Natural killer cell (primary cell): ENCODE measurements at regions not wholly inside any gene's neighbourhood (a gene's known extent, or its start where the extent isn't known, plus 50 kb on each side); places are given as distances from the start of the nearest gene placed in this dataset.

ENCODE experiments used
- ATAC-seq, 3 donors: fragments of 150-1000 bp in 2 of 3; fragments of 200-7000 bp in 1 of 3; cut with Tn5 transposase; 1 replicate in 1 of 3; 2 replicates in 2 of 3; pipeline ENCODE4 v1.10.0; 2021; ENCODE audit warnings: mild to moderate bottlenecking in 2 of 3, moderate library complexity in 2 of 3
- DNase-seq, 2 donors: peaks; one replicate each; pipeline versions ENCODE4 v3.0.0 to v3.0.0-alpha.2; 2013 to 2021; ENCODE audit warnings: mixed read lengths in 1 of 2
- H3K27ac ChIP-seq: one replicate; pipeline ENCODE4 v1.5.1; 2013; ENCODE audit warnings: mild to moderate bottlenecking, low read length
- H3K27me3 ChIP-seq: one replicate; pipeline ENCODE4 v1.6.1; 2013; ENCODE audit warnings: low read length; ENCODE audit not compliant: control insufficient read depth, insufficient read depth
- H3K36me3 ChIP-seq: one replicate; pipeline ENCODE4 v1.6.1; 2013; ENCODE audit warnings: low read length; ENCODE audit not compliant: control insufficient read depth, insufficient read depth
- H3K4me1 ChIP-seq: one replicate; pipeline ENCODE4 v1.6.1; 2013; ENCODE audit warnings: low read length; ENCODE audit not compliant: control insufficient read depth, insufficient read depth
- H3K4me3 ChIP-seq: one replicate; pipeline ENCODE4 v1.5.1; 2013; ENCODE audit warnings: low read length
- H3K9me3 ChIP-seq: one replicate; pipeline ENCODE4 v1.6.1; 2013; ENCODE audit warnings: low read length; ENCODE audit not compliant: control insufficient read depth, insufficient read depth
- H3K27ac Mint-ChIP-seq, 2 donors: one replicate each; pipeline ENCODE4 v1.8.0; 2022; ENCODE audit warnings: mild to moderate bottlenecking in 2 of 2, mixed read lengths in 2 of 2, moderate library complexity in 1 of 2
- H3K27me3 Mint-ChIP-seq, 2 donors: one replicate each; pipeline ENCODE4 v1.8.0; 2022; ENCODE audit warnings: low read depth in 2 of 2, mixed read lengths in 2 of 2
- H3K36me3 Mint-ChIP-seq: one replicate; pipeline ENCODE4 v1.8.0; 2022; ENCODE audit warnings: mixed read lengths
- H3K4me1 Mint-ChIP-seq, 2 donors: one replicate each; pipeline ENCODE4 v1.8.0; 2022; ENCODE audit warnings: mixed read lengths in 2 of 2
- H3K4me3 Mint-ChIP-seq: one replicate; pipeline ENCODE4 v1.8.0; 2022; ENCODE audit warnings: mild to moderate bottlenecking, moderate library complexity, mixed read lengths
- H3K9me3 Mint-ChIP-seq, 2 donors: one replicate each; pipeline ENCODE4 v1.8.0; 2022; ENCODE audit warnings: mixed read lengths in 2 of 2
- CTCF ChIP-seq: fragments of 200-600 bp; IDR thresholded peaks from one replicate; pipeline ENCODE4 v1.8.0; 2022; ENCODE audit warnings: antibody characterized with exemption
- WGBS: methylation state at CpG from one replicate; pipeline ENCODE4 v1.1.7; 2013; ENCODE audit warnings: missing lambda C conversion rate; ENCODE audit not compliant: insufficient coverage; 5-methylcytosine and 5-hydroxymethylcytosine counted together
- intact Hi-C: fragments of 100-400 bp; cut with micrococcal nuclease; formaldehyde crosslinking; loops from one replicate; pipeline ENCODE4 v1.14.2; 2022

DNA sequence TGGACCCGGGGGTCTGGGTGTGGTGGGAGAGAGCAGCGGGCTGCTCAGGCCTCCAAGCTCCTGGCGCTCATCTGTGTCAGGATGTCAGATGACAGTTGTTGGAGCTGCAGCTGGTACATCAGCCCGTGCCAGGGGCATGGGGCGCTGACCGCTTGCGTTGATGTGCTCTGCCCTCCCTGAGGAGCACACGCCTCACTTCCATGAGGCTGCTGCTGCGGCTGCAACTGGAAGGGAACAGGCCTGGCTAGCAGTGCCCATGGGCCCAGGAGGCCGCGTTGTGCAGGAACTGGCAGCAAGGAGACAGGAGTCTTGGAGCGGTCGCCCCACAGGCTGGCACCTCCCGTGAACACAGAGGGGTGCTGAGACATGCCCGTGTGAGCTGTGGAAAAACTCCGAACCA is 361.3 kb upstream of the MKI67 start:
- no peaks in the 10 kb centered on the region for H3K4me1 ChIP-seq
- WGBS = 86% methylated on average over 16 of the region's 16 CpGs
- H3K9me3 Mint-ChIP-seq = no peaks in the 10 kb centered on the region
- H3K27me3 ChIP-seq = no peaks in the 10 kb centered on the region
- no peaks in the 10 kb centered on the region for H3K36me3 Mint-ChIP-seq
- no peaks in the 10 kb centered on the region for H3K9me3 ChIP-seq
- H3K4me1 Mint-ChIP-seq = no peaks in the 10 kb centered on the region
- no peak overlapping the region for H3K27ac ChIP-seq
- no peaks in the 10 kb centered on the region for H3K36me3 ChIP-seq
- peaks cover 0 to 3% of the 10 kb centered on the region in 2 donors for H3K27me3 Mint-ChIP-seq
- DNase-seq (no peak), ATAC-seq (no peak)
- H3K4me3 Mint-ChIP-seq = no peak overlapping the region
- H3K4me3 ChIP-seq = no peak overlapping the region
- no peak for TF ChIP-seq CTCF
- no peak overlapping the region for H3K27ac Mint-ChIP-seq
- intact Hi-C loops = no loop called here

DNA sequence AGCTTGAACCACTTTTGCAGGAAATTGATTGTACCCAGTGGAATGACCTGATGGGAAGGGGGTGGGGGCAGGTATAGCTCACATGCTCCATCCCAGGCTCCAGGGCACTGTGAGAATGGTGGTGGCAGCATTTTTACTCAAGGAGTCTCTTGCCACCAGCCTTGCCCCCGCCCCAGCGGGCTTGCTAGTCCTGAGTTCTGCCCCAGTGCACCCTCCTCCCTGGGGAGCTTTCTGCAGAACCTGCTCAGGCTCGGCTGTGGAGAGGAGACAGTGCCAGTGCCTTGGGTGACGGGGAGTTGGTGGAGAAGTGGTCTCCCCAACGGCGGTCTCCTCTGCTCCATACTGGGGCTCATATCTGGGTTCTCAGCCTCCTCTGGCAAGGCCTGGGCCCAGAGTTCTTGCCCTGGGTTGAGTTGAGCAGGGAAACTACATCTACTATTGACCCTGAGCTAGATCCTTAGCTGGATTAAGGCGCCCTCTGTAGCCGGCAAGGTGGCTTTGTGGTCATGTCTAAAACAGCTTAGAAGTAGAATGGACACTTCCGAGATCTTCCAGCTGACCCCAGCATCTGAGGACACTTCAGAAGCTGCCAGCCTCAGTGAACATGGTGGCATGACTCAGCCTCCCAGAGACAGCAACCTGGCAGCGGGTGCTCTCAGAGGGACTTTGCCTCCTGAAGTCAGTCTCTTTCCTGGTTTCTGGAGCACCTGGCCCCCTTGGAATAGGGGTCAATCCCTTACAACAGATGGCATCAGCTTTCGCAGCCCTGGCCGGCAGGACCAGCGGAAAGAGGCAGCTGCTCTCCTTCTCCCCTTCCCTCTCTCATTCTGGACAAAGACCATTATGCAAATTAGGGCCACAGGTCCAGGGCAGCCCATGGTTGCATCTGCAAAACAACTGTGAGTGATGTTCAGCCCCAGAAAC is 363.4 kb upstream of the MKI67 start:
- TF ChIP-seq CTCF = no peak
- Histone ChIP-seq H3K4me1 (no peaks in the 10 kb centered on the region), H3K27ac (no peak overlapping the region), H3K36me3 (no peaks in the 10 kb centered on the region), H3K4me3 (no peak overlapping the region), H3K27me3 (no peaks in the 10 kb centered on the region), H3K9me3 (no peaks in the 10 kb centered on the region)
- Mint-ChIP-seq H3K4me1 (no peaks in the 10 kb centered on the region), H3K27ac (no peak overlapping the region), H3K36me3 (no peaks in the 10 kb centered on the region), H3K4me3 (no peak overlapping the region), H3K9me3 (no peaks in the 10 kb centered on the region), H3K27me3 (peaks cover 0 to 3% of the 10 kb centered on the region in 2 donors)
- no peak for DNase-seq
- 89% methylated on average over 13 of the region's 13 CpGs for WGBS
- intact Hi-C loops = no loop called here
- ATAC-seq = no peak

DNA sequence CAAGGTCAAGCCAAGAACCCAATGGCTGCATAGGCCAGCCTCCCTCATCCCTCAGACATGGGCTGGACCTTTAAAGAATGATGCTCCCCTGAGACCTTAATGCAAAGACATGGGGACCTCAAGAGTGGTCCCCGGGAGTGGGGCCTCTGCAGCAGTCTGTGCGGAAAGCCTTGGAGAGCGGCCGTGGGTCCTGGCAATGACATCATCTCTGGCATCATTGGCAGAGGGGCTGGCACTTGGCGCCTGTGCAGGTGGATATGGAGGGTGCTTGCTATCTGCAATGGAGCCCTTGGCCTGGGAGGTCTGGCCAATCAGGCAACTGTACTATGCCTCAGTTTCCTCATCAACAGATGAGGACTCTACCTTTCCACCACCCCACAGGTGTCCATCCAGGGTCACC is 365.5 kb upstream of the MKI67 start:
- Mint-ChIP-seq H3K27ac (no peak overlapping the region), H3K36me3 (no peaks in the 10 kb centered on the region), H3K4me1 (no peaks in the 10 kb centered on the region), H3K9me3 (no peaks in the 10 kb centered on the region), H3K27me3 (no peaks in the 10 kb centered on the region), H3K4me3 (no peak overlapping the region)
- no peaks in the 10 kb centered on the region for H3K36me3 ChIP-seq
- no peaks in the 10 kb centered on the region for H3K4me1 ChIP-seq
- 93% methylated on average over 5 of the region's 5 CpGs for WGBS
- DNase-seq (no peak), ATAC-seq (no peak)
- H3K27me3 ChIP-seq = no peaks in the 10 kb centered on the region
- no peak overlapping the region for H3K4me3 ChIP-seq
- no peak overlapping the region for H3K27ac ChIP-seq
- no peaks in the 10 kb centered on the region for H3K9me3 ChIP-seq
- intact Hi-C loops = no loop called here
- no peak for TF ChIP-seq CTCF

- Histone ChIP-seq H3K27me3 (no peaks in the 10 kb centered on the region), H3K27ac (no peak overlapping the region), H3K4me1 (no peaks in the 10 kb centered on the region), H3K4me3 (no peak overlapping the region), H3K36me3 (no peaks in the 10 kb centered on the region), H3K9me3 (no peaks in the 10 kb centered on the region)
- DNase-seq = no peak
- intact Hi-C loops = no loop called here
- no peak overlapping the region for H3K4me3 Mint-ChIP-seq
- no peaks in the 10 kb centered on the region for H3K4me1 Mint-ChIP-seq
- no peak for ATAC-seq
- no peak overlapping the region for H3K27ac Mint-ChIP-seq
- TF ChIP-seq CTCF = no peak
- 79% methylated on average over 4 of the region's 4 CpGs for WGBS
- H3K9me3 Mint-ChIP-seq = no peaks in the 10 kb centered on the region
- no peaks in the 10 kb centered on the region for H3K27me3 Mint-ChIP-seq
- no peaks in the 10 kb centered on the region for H3K36me3 Mint-ChIP-seq
Measured at GRCh38 chr10:128493811-128494210, 367.6 kb upstream of the MKI67 start.
